Left lung (tissue), 4 donors: ENCODE measurements at regions not wholly inside any gene's neighbourhood (a gene's known extent, or its start where the extent isn't known, plus 50 kb on each side); places are given as distances from the start of the nearest gene placed in this dataset.

Source experiments
- ATAC-seq: fragments of 200-7000 bp; cut with Tn5 transposase; one replicate; pipeline ENCODE4 v1.9.1; 2020; ENCODE audit warnings: moderate library complexity
- DNase-seq, 4 donors: peaks; one replicate each; pipeline ENCODE4 v3.0.0-alpha.2; 2013 to 2020
- H3K27ac ChIP-seq, 2 donors: fragments of 200-600 bp; sonication (generic) in 1 of 2; one replicate each; pipeline versions ENCODE4 v1.5.0 to v1.8.0; 2020 to 2021
- H3K27me3 ChIP-seq, 2 donors: fragments of 200-600 bp; sonication (generic) in 1 of 2; one replicate each; pipeline versions ENCODE4 v1.5.0 to v1.8.0; 2020 to 2021
- H3K36me3 ChIP-seq, 2 donors: fragments of 200-600 bp; sonication (generic) in 1 of 2; one replicate each; pipeline versions ENCODE4 v1.5.0 to v1.8.0; 2020 to 2021
- H3K4me1 ChIP-seq, 2 donors: fragments of 200-600 bp; one replicate each; pipeline ENCODE4 v1.8.0; 2021
- H3K4me3 ChIP-seq, 2 donors: fragments of 200-600 bp; sonication (generic) in 1 of 2; one replicate each; pipeline versions ENCODE4 v1.5.0 to v1.8.0; 2020 to 2021; ENCODE audit warnings: mild to moderate bottlenecking in 1 of 2
- H3K9me3 ChIP-seq, 2 donors: fragments of 200-600 bp; sonication (generic) in 1 of 2; one replicate each; pipeline versions ENCODE4 v1.5.0 to v1.8.0; 2020 to 2021
- CTCF ChIP-seq, 2 donors: fragments of 200-600 bp; sonication (generic) in 1 of 2; IDR thresholded peaks; one replicate each; pipeline versions ENCODE4 v1.5.0 to v1.8.0; 2021; ENCODE audit warnings: antibody characterized with exemption in 2 of 2
- intact Hi-C, 2 donors: fragments of 100-400 bp; cut with DNase I; formaldehyde crosslinking; loops; one replicate each; pipeline versions ENCODE4 v1.11.2 to v1.14.2; 2022
- donor health status: DM: no; HTN: yes; CAD: no.
- donor health status: DM: no; HTN: no; CAD: no.

DNA sequence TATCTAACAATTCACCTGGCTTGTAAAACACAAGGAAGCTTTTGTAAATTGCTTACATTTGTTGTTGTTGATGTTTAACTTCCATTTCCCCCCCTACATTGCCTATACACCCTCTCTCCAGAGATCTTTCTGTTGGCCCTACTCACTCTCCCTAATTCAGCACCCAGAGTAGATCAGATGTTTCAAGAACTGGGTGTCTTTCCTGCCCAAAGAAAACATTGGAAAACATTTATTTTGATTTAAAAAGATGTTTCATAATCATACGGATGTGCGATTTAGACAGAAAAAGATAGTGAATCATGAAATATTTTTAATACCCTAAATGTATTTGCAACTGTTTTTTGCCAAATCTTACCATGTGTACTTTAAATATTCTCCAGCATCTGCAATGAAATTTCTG lies 446.4 kb upstream of the RGS6 start:
- H3K9me3 ChIP-seq: no peaks in the 10 kb centered on the region
- H3K27ac ChIP-seq: no peak overlapping the region
- peaks cover 0 to 2% of the 10 kb centered on the region in 2 donors for H3K4me1 ChIP-seq
- no peaks in the 10 kb centered on the region for H3K36me3 ChIP-seq
- intact Hi-C loops: no loop called here
- H3K4me3 ChIP-seq: no peak overlapping the region
- TF ChIP-seq CTCF (IDR thresholded peaks at IDR 0.05): no peak
- ATAC-seq (no peak), DNase-seq (no peak)
- no peaks in the 10 kb centered on the region for H3K27me3 ChIP-seq

GRCh38 chr14:71486279-71486678 lies 445.9 kb upstream of the RGS6 start:
- no peaks in the 10 kb centered on the region for H3K36me3 ChIP-seq
- no peaks in the 10 kb centered on the region for H3K9me3 ChIP-seq
- H3K27ac ChIP-seq: no peak overlapping the region
- H3K27me3 ChIP-seq: no peaks in the 10 kb centered on the region
- ATAC-seq: peak; percentile 74
- no peak for TF ChIP-seq CTCF (IDR thresholded peaks at IDR 0.05)
- no peak for DNase-seq
- no peaks in the 10 kb centered on the region for H3K4me1 ChIP-seq
- no peak overlapping the region for H3K4me3 ChIP-seq
- intact Hi-C loops: no loop called here

- H3K27ac ChIP-seq: no peak overlapping the region
- intact Hi-C loops: no loop called here
- DNase-seq (no peak), ATAC-seq (peak; percentile 11)
- no peak for TF ChIP-seq CTCF (IDR thresholded peaks at IDR 0.05)
- no peaks in the 10 kb centered on the region for H3K9me3 ChIP-seq
- no peaks in the 10 kb centered on the region for H3K36me3 ChIP-seq
- no peaks in the 10 kb centered on the region for H3K27me3 ChIP-seq
- no peak overlapping the region for H3K4me3 ChIP-seq
- H3K4me1 ChIP-seq: no peaks in the 10 kb centered on the region
Observed at GRCh38 chr14:71487449-71487848, 444.8 kb upstream of the RGS6 start.

- intact Hi-C loops: no loop called here
- TF ChIP-seq CTCF (IDR thresholded peaks at IDR 0.05): no peak
- DNase-seq (no peak), ATAC-seq (no peak)
- no peaks in the 10 kb centered on the region for H3K9me3 ChIP-seq
- no peak overlapping the region for H3K4me3 ChIP-seq
- no peaks in the 10 kb centered on the region for H3K27me3 ChIP-seq
- no peaks in the 10 kb centered on the region for H3K36me3 ChIP-seq
- H3K27ac ChIP-seq: no peak overlapping the region
- no peaks in the 10 kb centered on the region for H3K4me1 ChIP-seq
Observed at GRCh38 chr14:71487941-71488340, 444.3 kb upstream of the RGS6 start.

DNA sequence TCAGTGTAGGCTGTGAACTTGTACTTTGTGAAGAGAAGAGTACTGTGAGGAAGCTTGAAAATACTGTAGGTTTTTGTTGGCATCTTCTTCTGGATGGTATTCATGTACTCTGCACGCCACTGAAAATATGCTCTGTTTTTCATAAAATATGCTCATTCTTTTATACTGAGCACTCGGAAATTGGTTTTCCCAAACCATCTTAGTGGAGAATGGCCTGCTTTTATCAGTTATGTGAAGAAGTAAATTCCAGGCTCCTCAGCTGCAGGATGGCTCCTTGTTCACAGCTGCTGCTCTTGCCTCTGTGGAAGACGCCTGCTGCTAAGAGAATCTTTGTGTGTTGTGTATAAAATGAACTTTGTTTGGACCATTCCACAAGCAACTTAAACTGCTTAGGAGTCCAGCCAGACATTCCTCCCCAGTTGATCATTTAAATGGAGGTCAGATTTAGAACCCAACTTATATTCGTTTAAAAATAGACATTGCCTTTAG lies 443.5 kb upstream of the RGS6 start:
- intact Hi-C loops: no loop called here
- H3K4me3 ChIP-seq: no peak overlapping the region
- TF ChIP-seq CTCF (IDR thresholded peaks at IDR 0.05): no peak

More for the DNA sequence above, 443.5 kb upstream of the RGS6 start:
- H3K9me3 ChIP-seq: no peaks in the 10 kb centered on the region
- no peaks in the 10 kb centered on the region for H3K4me1 ChIP-seq
- H3K36me3 ChIP-seq: no peaks in the 10 kb centered on the region
- DNase-seq (no peak), ATAC-seq (no peak)
- H3K27me3 ChIP-seq: no peaks in the 10 kb centered on the region
- no peak overlapping the region for H3K27ac ChIP-seq
